ENCODE measurements at regions not wholly inside any gene's neighbourhood (a gene's known extent, or its start where the extent isn't known, plus 50 kb on each side); places are given as distances from the start of the nearest gene placed in this dataset.

GRCh38 chr14:62006116-62006731, 244.0 kb downstream of the SNAPC1 start:
- peak; percentile 15 for DNase-seq (ENCODE audit: low read depth)

GRCh38 chr14:62015243-62015642, 253.0 kb downstream of the SNAPC1 start:
- no peak overlapping the region for H3K4me3 ChIP-seq (ENCODE audit: low read depth, low read length)
- DNase-seq (ENCODE audit: low read depth), result peak; percentile 22
- POLR2A ChIA-PET, result interaction anchor here (0.7 kb wide), 1 partner anchor 88 kb away, joined by 3 read pairs; no protein-coding TSS in a partner anchor
- H3K36me3 ChIP-seq (ENCODE audit: control insufficient read depth, insufficient read depth, low read length), result no peaks in the 10 kb centered on the region
- no peaks in the 10 kb centered on the region for H3K27me3 ChIP-seq (ENCODE audit: control insufficient read depth, insufficient read depth, low read length)
- CTCF ChIA-PET, result interaction anchor here (1.0 to 1.2 kb wide), 2 partner anchors 8 to 81 kb away, joined by 3 read pairs; no protein-coding TSS in a partner anchor
- TF ChIP-seq CTCF (IDR thresholded peaks at IDR 0.05; ENCODE audit: insufficient read depth, low read depth, low read length), result no peak

More at GRCh38 chr14:62006116-62006731, 244.0 kb downstream of the SNAPC1 start:
- ChIA-PET CTCF (interaction anchor here (0.6 to 1.6 kb wide), 2 partner anchors 22 to 28 kb away, joined by 3 read pairs; no protein-coding TSS in a partner anchor), POLR2A (interaction anchor here (0.7 kb wide), 1 partner anchor 1576 kb away, joined by 3 read pairs; no protein-coding TSS in a partner anchor)
- no peaks in the 10 kb centered on the region for H3K27me3 ChIP-seq (ENCODE audit: control insufficient read depth, insufficient read depth, low read length)
- no peak for TF ChIP-seq CTCF (IDR thresholded peaks at IDR 0.05; ENCODE audit: insufficient read depth, low read depth, low read length)
- no peaks in the 10 kb centered on the region for H3K36me3 ChIP-seq (ENCODE audit: control insufficient read depth, insufficient read depth, low read length)
- H3K4me3 ChIP-seq (ENCODE audit: low read depth, low read length), result no peak overlapping the region

- CTCF ChIA-PET, result no interaction called here
- POLR2A ChIA-PET, result interaction anchor here (0.7 kb wide), 1 partner anchor 1026 kb away, joined by 3 read pairs; no protein-coding TSS in a partner anchor
- no peak for TF ChIP-seq CTCF (IDR thresholded peaks at IDR 0.05; ENCODE audit: insufficient read depth, low read depth, low read length)
- no peak for DNase-seq (ENCODE audit: low read depth)
- Histone ChIP-seq H3K4me3 (ENCODE audit: low read depth, low read length) (no peak overlapping the region), H3K27me3 (ENCODE audit: control insufficient read depth, insufficient read depth, low read length) (no peaks in the 10 kb centered on the region), H3K36me3 (ENCODE audit: control insufficient read depth, insufficient read depth, low read length) (no peaks in the 10 kb centered on the region)
Observed at GRCh38 chr14:62015945-62016344, 253.7 kb downstream of the SNAPC1 start.

GRCh38 chr14:62017651-62018230, 255.5 kb downstream of the SNAPC1 start:
- POLR2A ChIA-PET, result no interaction called here
- no peak for TF ChIP-seq CTCF (IDR thresholded peaks at IDR 0.05; ENCODE audit: insufficient read depth, low read depth, low read length)
- Histone ChIP-seq H3K27me3 (ENCODE audit: control insufficient read depth, insufficient read depth, low read length) (no peaks in the 10 kb centered on the region), H3K36me3 (ENCODE audit: control insufficient read depth, insufficient read depth, low read length) (no peaks in the 10 kb centered on the region), H3K4me3 (ENCODE audit: low read depth, low read length) (no peak overlapping the region)
- CTCF ChIA-PET, result no interaction called here
- no peak for DNase-seq (ENCODE audit: low read depth)

GRCh38 chr14:62018606-62019005, 256.4 kb downstream of the SNAPC1 start:
- H3K27me3 ChIP-seq (ENCODE audit: control insufficient read depth, insufficient read depth, low read length), result no peaks in the 10 kb centered on the region
- no peak for TF ChIP-seq CTCF (IDR thresholded peaks at IDR 0.05; ENCODE audit: insufficient read depth, low read depth, low read length)
- POLR2A ChIA-PET, result no interaction called here
- H3K36me3 ChIP-seq (ENCODE audit: control insufficient read depth, insufficient read depth, low read length), result no peaks in the 10 kb centered on the region
- H3K4me3 ChIP-seq (ENCODE audit: low read depth, low read length), result no peak overlapping the region
- CTCF ChIA-PET, result interaction anchor here (1.0 kb wide), 1 partner anchor 12 kb away, joined by 3 read pairs; no protein-coding TSS in a partner anchor
- no peak for DNase-seq (ENCODE audit: low read depth)

Data from BJ (cell line).